GM23338 (cell line): ENCODE measurements at regions not wholly inside any gene's neighbourhood (a gene's known extent, or its start where the extent isn't known, plus 50 kb on each side); places are given as distances from the start of the nearest gene placed in this dataset.

ENCODE experiments used
- ATAC-seq: fragments of 200-7000 bp; cut with Tn5 transposase; 3 replicates; pipeline ENCODE4 v1.9.1; 2020
- DNase-seq: peaks from one replicate; pipeline ENCODE4 v3.0.0-alpha.2; 2015; ENCODE audit warnings: low spot score
- H2AFZ ChIP-seq: fragments of 200-600 bp; sonication (generic); 2 replicates; pipeline ENCODE4 v1.8.0; 2016; ENCODE audit warnings: antibody characterized with exemption, mild to moderate bottlenecking, moderate library complexity
- H3F3A ChIP-seq: fragments of 200-600 bp; sonication (generic); replicated peaks from 2 replicates; pipeline ENCODE4 v1.8.0; 2017; ENCODE audit warnings: antibody characterized with exemption, mixed run types, low read depth
- H3K27ac ChIP-seq: fragments of 200-600 bp; sonication (generic); 2 replicates; pipeline ENCODE4 v1.6.1; 2016; ENCODE audit warnings: low read depth
- H3K27me3 ChIP-seq: fragments of 200-600 bp; sonication (generic); 2 replicates; pipeline ENCODE4 v1.8.0; 2016; ENCODE audit warnings: mild to moderate bottlenecking, mixed run types, moderate library complexity; ENCODE audit not compliant: insufficient read depth
- H3K36me3 ChIP-seq: fragments of 200-600 bp; sonication (generic); 2 replicates; pipeline ENCODE4 v1.8.0; 2016; ENCODE audit warnings: mild to moderate bottlenecking; ENCODE audit not compliant: insufficient read depth
- H3K4me1 ChIP-seq: fragments of 200-600 bp; sonication (generic); 2 replicates; pipeline ENCODE4 v1.8.0; 2016; ENCODE audit warnings: mild to moderate bottlenecking, moderate library complexity; ENCODE audit not compliant: insufficient read depth
- H3K4me2 ChIP-seq: fragments of 200-600 bp; sonication (generic); 2 replicates; pipeline ENCODE4 v1.7.1; 2017; ENCODE audit warnings: mixed run types
- H3K4me3 ChIP-seq: fragments of 200-600 bp; sonication (generic); 2 replicates; pipeline ENCODE4 v1.6.1; 2016; ENCODE audit warnings: mixed run types
- H3K79me2 ChIP-seq: fragments of 200-600 bp; sonication (generic); replicated peaks from 2 replicates; pipeline ENCODE4 v1.8.0; 2017; ENCODE audit warnings: mild to moderate bottlenecking; ENCODE audit not compliant: insufficient read depth
- H3K9me2 ChIP-seq: fragments of 200-600 bp; sonication (generic); 2 replicates; pipeline ENCODE4 v1.8.0; 2017; ENCODE audit not compliant: insufficient read depth
- H4K20me1 ChIP-seq: fragments of 200-600 bp; sonication (generic); replicated peaks from 2 replicates; pipeline ENCODE4 v1.8.0; 2017; ENCODE audit warnings: mild to moderate bottlenecking; ENCODE audit not compliant: insufficient read depth
- H3K27ac Mint-ChIP-seq: 2 replicates; pipeline ENCODE4 v1.8.0; 2020; ENCODE audit warnings: inconsistent platforms, mild to moderate bottlenecking, moderate library complexity, mixed read lengths
- H3K27me3 Mint-ChIP-seq: 3 replicates; pipeline ENCODE4 v1.8.0; 2022; ENCODE audit warnings: low read depth, mild to moderate bottlenecking, moderate library complexity, mixed read lengths, inconsistent platforms; ENCODE audit not compliant: insufficient read depth, poor library complexity
- H3K36me3 Mint-ChIP-seq: 3 replicates; pipeline ENCODE4 v1.8.0; 2021; ENCODE audit warnings: low read depth, mild to moderate bottlenecking, inconsistent platforms, moderate library complexity, mixed read lengths
- H3K4me1 Mint-ChIP-seq: 3 replicates; pipeline ENCODE4 v1.8.0; 2020; ENCODE audit warnings: mild to moderate bottlenecking, inconsistent platforms, mixed read lengths
- H3K4me3 Mint-ChIP-seq: 3 replicates; pipeline ENCODE4 v1.8.0; 2021; ENCODE audit warnings: moderate library complexity, mild to moderate bottlenecking, inconsistent platforms, mixed read lengths
- H3K9me3 Mint-ChIP-seq: 3 replicates; pipeline ENCODE4 v1.8.0; 2020; ENCODE audit warnings: moderate library complexity, mild to moderate bottlenecking, inconsistent platforms, mixed read lengths
- EZH2 ChIP-seq: fragments of 200-600 bp; sonication (generic); IDR thresholded peaks from one replicate; pipeline ENCODE4 v1.8.0; 2017; ENCODE audit warnings: antibody characterized with exemption, mild to moderate bottlenecking, low read depth; ENCODE audit not compliant: unreplicated experiment
- EZH2phosphoT487 ChIP-seq: fragments of 200-600 bp; sonication (generic); IDR thresholded peaks from one replicate; pipeline ENCODE4 v1.8.1; 2018; ENCODE audit warnings: antibody characterized with exemption; ENCODE audit not compliant: unreplicated experiment
- JUNB ChIP-seq: IDR thresholded peaks from one replicate; pipeline ENCODE4 v1.6.1; 2016; ENCODE audit warnings: antibody characterized with exemption; ENCODE audit not compliant: unreplicated experiment
- NANOG ChIP-seq: IDR thresholded peaks from 2 replicates; pipeline ENCODE4 v1.6.1; 2016; ENCODE audit warnings: antibody characterized with exemption, borderline replicate concordance
- POLR2AphosphoS5 ChIP-seq: IDR thresholded peaks from 2 replicates; pipeline ENCODE4 v1.6.1; 2016; ENCODE audit warnings: antibody characterized with exemption, low read depth
- STAT1 ChIP-seq: IDR thresholded peaks from one replicate; pipeline ENCODE4 v1.6.1; 2016; ENCODE audit warnings: antibody characterized with exemption; ENCODE audit not compliant: unreplicated experiment
- ZNF114 ChIP-seq: fragments of 250-450 bp; sonication (Bioruptor Pico); IDR thresholded peaks from 2 replicates; pipeline ENCODE4 v1.5.0; 2020; ENCODE audit warnings: mild to moderate bottlenecking, moderate library complexity
- ZNF331 ChIP-seq: fragments of 250-450 bp; sonication (Bioruptor Pico); IDR thresholded peaks from 2 replicates; pipeline ENCODE4 v1.5.0; 2020; ENCODE audit warnings: low read depth, mild to moderate bottlenecking, moderate library complexity
- TF ChIP-seq, protein P1 (sequence below): IDR thresholded peaks from one replicate; pipeline ENCODE4 v1.6.1; 2018; ENCODE audit warnings: antibody characterized with exemption; ENCODE audit not compliant: unreplicated experiment
- TF ChIP-seq, protein P2 (sequence below): IDR thresholded peaks from 2 replicates; pipeline ENCODE4 v1.6.1; 2016; ENCODE audit warnings: antibody characterized with exemption
- TF ChIP-seq, protein P3 (sequence below), 2 experiments: fragments of 200-600 bp in 1 of 2; sonication (generic) in 1 of 2; conservative IDR thresholded peaks; 2 replicates each; pipeline versions ENCODE4 v1.5.1 to v1.6.1; 2016 to 2017; ENCODE audit warnings: antibody characterized with exemption in 2 of 2, low read depth in 2 of 2, mild to moderate bottlenecking in 2 of 2, moderate library complexity in 1 of 2

DNA sequence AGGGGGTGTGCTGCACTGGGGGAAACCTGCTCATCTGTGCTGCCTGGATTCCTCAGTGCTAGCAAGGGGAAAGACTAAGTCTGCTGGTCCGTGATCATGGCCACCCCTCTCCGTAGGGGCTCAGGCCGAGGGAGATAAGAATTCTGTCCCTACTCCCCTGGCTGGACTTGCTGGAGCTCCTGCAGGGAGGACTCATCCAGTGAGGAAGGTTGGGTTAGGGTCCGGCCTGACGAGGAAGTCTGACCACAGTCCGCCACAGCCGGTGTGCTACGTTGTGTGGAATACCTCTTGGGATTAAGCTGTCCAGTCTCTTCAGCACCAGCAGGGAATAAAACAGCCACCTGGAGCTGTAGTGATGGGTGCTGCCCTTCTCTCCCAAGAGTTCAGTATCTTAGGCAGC is 1309.1 kb upstream of the CADM2 start:
- H3K4me1 Mint-ChIP-seq, result peaks cover 5% of the 10 kb centered on the region
- Histone ChIP-seq H3K36me3 (no peaks in the 10 kb centered on the region), H3K79me2 (no peaks in the 10 kb centered on the region), H3K4me2 (no peak overlapping the region), H3F3A (no peaks in the 10 kb centered on the region), H3K27ac (no peak overlapping the region), H3K27me3 (no peaks in the 10 kb centered on the region), H3K9me2 (no peaks in the 10 kb centered on the region; the same call in 1 of the 2 replicates), H2AFZ (no peak overlapping the region), H4K20me1 (no peaks in the 10 kb centered on the region), H3K4me3 (no peak overlapping the region), H3K4me1 (no peaks in the 10 kb centered on the region)
- no peaks in the 10 kb centered on the region for H3K36me3 Mint-ChIP-seq
- H3K27me3 Mint-ChIP-seq, result no peaks in the 10 kb centered on the region
- ATAC-seq (no peak), DNase-seq (no peak)
- TF ChIP-seq ZNF331 (CRISPR knock-in tag), result no peak
- TF ChIP-seq, protein P1, sequence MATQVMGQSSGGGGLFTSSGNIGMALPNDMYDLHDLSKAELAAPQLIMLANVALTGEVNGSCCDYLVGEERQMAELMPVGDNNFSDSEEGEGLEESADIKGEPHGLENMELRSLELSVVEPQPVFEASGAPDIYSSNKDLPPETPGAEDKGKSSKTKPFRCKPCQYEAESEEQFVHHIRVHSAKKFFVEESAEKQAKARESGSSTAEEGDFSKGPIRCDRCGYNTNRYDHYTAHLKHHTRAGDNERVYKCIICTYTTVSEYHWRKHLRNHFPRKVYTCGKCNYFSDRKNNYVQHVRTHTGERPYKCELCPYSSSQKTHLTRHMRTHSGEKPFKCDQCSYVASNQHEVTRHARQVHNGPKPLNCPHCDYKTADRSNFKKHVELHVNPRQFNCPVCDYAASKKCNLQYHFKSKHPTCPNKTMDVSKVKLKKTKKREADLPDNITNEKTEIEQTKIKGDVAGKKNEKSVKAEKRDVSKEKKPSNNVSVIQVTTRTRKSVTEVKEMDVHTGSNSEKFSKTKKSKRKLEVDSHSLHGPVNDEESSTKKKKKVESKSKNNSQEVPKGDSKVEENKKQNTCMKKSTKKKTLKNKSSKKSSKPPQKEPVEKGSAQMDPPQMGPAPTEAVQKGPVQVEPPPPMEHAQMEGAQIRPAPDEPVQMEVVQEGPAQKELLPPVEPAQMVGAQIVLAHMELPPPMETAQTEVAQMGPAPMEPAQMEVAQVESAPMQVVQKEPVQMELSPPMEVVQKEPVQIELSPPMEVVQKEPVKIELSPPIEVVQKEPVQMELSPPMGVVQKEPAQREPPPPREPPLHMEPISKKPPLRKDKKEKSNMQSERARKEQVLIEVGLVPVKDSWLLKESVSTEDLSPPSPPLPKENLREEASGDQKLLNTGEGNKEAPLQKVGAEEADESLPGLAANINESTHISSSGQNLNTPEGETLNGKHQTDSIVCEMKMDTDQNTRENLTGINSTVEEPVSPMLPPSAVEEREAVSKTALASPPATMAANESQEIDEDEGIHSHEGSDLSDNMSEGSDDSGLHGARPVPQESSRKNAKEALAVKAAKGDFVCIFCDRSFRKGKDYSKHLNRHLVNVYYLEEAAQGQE, result no peak
- TF ChIP-seq POLR2AphosphoS5, result no peak
- no peak for TF ChIP-seq STAT1
- TF ChIP-seq, protein P2, sequence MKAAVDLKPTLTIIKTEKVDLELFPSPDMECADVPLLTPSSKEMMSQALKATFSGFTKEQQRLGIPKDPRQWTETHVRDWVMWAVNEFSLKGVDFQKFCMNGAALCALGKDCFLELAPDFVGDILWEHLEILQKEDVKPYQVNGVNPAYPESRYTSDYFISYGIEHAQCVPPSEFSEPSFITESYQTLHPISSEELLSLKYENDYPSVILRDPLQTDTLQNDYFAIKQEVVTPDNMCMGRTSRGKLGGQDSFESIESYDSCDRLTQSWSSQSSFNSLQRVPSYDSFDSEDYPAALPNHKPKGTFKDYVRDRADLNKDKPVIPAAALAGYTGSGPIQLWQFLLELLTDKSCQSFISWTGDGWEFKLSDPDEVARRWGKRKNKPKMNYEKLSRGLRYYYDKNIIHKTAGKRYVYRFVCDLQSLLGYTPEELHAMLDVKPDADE, result no peak
- TF ChIP-seq, protein P3, sequence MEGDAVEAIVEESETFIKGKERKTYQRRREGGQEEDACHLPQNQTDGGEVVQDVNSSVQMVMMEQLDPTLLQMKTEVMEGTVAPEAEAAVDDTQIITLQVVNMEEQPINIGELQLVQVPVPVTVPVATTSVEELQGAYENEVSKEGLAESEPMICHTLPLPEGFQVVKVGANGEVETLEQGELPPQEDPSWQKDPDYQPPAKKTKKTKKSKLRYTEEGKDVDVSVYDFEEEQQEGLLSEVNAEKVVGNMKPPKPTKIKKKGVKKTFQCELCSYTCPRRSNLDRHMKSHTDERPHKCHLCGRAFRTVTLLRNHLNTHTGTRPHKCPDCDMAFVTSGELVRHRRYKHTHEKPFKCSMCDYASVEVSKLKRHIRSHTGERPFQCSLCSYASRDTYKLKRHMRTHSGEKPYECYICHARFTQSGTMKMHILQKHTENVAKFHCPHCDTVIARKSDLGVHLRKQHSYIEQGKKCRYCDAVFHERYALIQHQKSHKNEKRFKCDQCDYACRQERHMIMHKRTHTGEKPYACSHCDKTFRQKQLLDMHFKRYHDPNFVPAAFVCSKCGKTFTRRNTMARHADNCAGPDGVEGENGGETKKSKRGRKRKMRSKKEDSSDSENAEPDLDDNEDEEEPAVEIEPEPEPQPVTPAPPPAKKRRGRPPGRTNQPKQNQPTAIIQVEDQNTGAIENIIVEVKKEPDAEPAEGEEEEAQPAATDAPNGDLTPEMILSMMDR (conservative IDR thresholded peaks at IDR 0.05; ENCODE audit: low read depth in 2 of 2), result no peak
- no peak for TF ChIP-seq EZH2phosphoT487
- TF ChIP-seq EZH2, result no peak
- no peak for TF ChIP-seq JUNB
- TF ChIP-seq ZNF114 (CRISPR knock-in tag), result no peak
- no peaks in the 10 kb centered on the region; the same call in 2 of the 3 replicates for H3K9me3 Mint-ChIP-seq
- H3K27ac Mint-ChIP-seq, result no peak overlapping the region
- no peak overlapping the region for H3K4me3 Mint-ChIP-seq

DNA sequence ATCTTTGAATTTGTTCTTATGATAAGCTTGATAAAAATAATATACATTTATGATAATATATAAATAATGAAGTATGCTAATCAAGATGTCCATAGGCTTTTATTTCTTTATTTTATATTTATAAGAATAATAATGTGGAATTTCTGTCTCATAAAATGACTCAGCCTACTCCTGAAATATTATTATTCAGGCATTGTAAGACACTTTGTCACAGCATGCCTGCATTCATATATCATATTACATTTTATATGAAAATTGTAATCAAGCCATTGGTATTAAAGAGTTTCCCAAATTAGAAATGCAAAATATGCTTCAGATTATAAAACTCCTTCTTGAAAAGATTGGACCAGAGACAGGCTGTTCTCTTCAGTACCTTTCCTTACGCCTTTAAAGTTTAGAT is 1303.7 kb upstream of the CADM2 start:
- H3K36me3 Mint-ChIP-seq, result no peaks in the 10 kb centered on the region
- Histone ChIP-seq H3K79me2 (no peaks in the 10 kb centered on the region), H3K4me3 (no peak overlapping the region), H3K36me3 (no peaks in the 10 kb centered on the region), H3K4me2 (no peak overlapping the region), H4K20me1 (no peaks in the 10 kb centered on the region), H3K9me2 (no peaks in the 10 kb centered on the region), H3K4me1 (no peaks in the 10 kb centered on the region), H3K27ac (no peak overlapping the region), H2AFZ (no peak overlapping the region), H3K27me3 (no peaks in the 10 kb centered on the region), H3F3A (no peaks in the 10 kb centered on the region)
- no peaks in the 10 kb centered on the region for H3K4me1 Mint-ChIP-seq
- no peak overlapping the region for H3K4me3 Mint-ChIP-seq
- no peaks in the 10 kb centered on the region for H3K27me3 Mint-ChIP-seq
- no peaks in the 10 kb centered on the region for H3K9me3 Mint-ChIP-seq
- H3K27ac Mint-ChIP-seq, result no peak overlapping the region
- DNase-seq (no peak), ATAC-seq (no peak)
- TF ChIP-seq ZNF331 (CRISPR knock-in tag) (no peak), NANOG (no peak), ZNF114 (CRISPR knock-in tag) (no peak), POLR2AphosphoS5 (no peak)
